Mesendoderm (in vitro differentiated cells): ENCODE measurements at regions not wholly inside any gene's neighbourhood (a gene's known extent, or its start where the extent isn't known, plus 50 kb on each side); places are given as distances from the start of the nearest gene placed in this dataset.

Experiments used
- DNase-seq: peaks from one replicate; pipeline ENCODE4 v3.0.0; 2013
- H2AK5ac ChIP-seq: 2 replicates; pipeline ENCODE4 v1.6.1; 2013; ENCODE audit warnings: low read length, inconsistent platforms
- H2BK120ac ChIP-seq: 2 replicates; pipeline ENCODE4 v1.6.1; 2013; ENCODE audit warnings: low read depth, mild to moderate bottlenecking, low read length, moderate library complexity, mixed read lengths
- H2BK15ac ChIP-seq: replicated peaks from 2 replicates; pipeline ENCODE4 v1.6.1; 2013; ENCODE audit warnings: low read depth, mild to moderate bottlenecking, moderate library complexity
- H2BK5ac ChIP-seq: 2 replicates; pipeline ENCODE4 v1.6.1; 2013; ENCODE audit warnings: low read length, inconsistent platforms
- H3K18ac ChIP-seq: 2 replicates; pipeline ENCODE4 v1.6.1; 2013; ENCODE audit warnings: mild to moderate bottlenecking, low read length, mixed read lengths
- H3K23ac ChIP-seq: one replicate; pipeline ENCODE4 v1.6.1; 2013; ENCODE audit warnings: low read length
- H3K27ac ChIP-seq: 2 replicates; pipeline ENCODE4 v1.5.1; 2013; ENCODE audit warnings: low read depth, mild to moderate bottlenecking, inconsistent platforms, low read length, moderate library complexity
- H3K27me3 ChIP-seq: 2 replicates; pipeline ENCODE4 v1.6.1; 2013; ENCODE audit warnings: low read length, control low read depth, mild to moderate bottlenecking, inconsistent platforms; ENCODE audit not compliant: insufficient read depth, poor library complexity
- H3K36me3 ChIP-seq: 2 replicates; pipeline ENCODE4 v1.6.1; 2013; ENCODE audit warnings: low read length, inconsistent platforms; ENCODE audit not compliant: control insufficient read depth, insufficient read depth
- H3K4ac ChIP-seq: one replicate; pipeline ENCODE4 v1.6.1; 2013; ENCODE audit warnings: low read depth, mild to moderate bottlenecking, low read length, moderate library complexity
- H3K4me1 ChIP-seq: 2 replicates; pipeline ENCODE4 v1.6.1; 2013; ENCODE audit warnings: low read depth, low read length, inconsistent platforms; ENCODE audit not compliant: control insufficient read depth
- H3K4me2 ChIP-seq: 2 replicates; pipeline ENCODE4 v1.6.1; 2013; ENCODE audit warnings: low read length
- H3K4me3 ChIP-seq: 2 replicates; pipeline ENCODE4 v1.5.1; 2013; ENCODE audit warnings: mild to moderate bottlenecking, low read length
- H3K56ac ChIP-seq: one replicate; pipeline ENCODE4 v1.6.1; 2013; ENCODE audit warnings: low read length
- H3K79me1 ChIP-seq: 2 replicates; pipeline ENCODE4 v1.6.1; 2013; ENCODE audit warnings: low read length, inconsistent platforms
- H3K79me2 ChIP-seq: 2 replicates; pipeline ENCODE4 v1.6.1; 2013; ENCODE audit warnings: mild to moderate bottlenecking, low read length; ENCODE audit not compliant: control insufficient read depth, insufficient read depth
- H3K9ac ChIP-seq: 2 replicates; pipeline ENCODE4 v1.6.1; 2013; ENCODE audit warnings: low read length, inconsistent platforms
- H4K5ac ChIP-seq: one replicate; pipeline ENCODE4 v1.6.1; 2013; ENCODE audit warnings: low read length
- H4K8ac ChIP-seq: one replicate; pipeline ENCODE4 v1.6.1; 2013; ENCODE audit warnings: low read depth, mild to moderate bottlenecking, control low read depth, low read length, moderate library complexity
- WGBS: extraction: QIAGEN DNeasy Blood & Tissue Kit; methylation state at CpG from one replicate; pipeline ENCODE4 v1.1.7; 2013; ENCODE audit warnings: low lambda C conversion rate, missing lambda C conversion rate; ENCODE audit not compliant: insufficient coverage; ENCODE audit errors: extremely low coverage; 5-methylcytosine and 5-hydroxymethylcytosine counted together

DNA sequence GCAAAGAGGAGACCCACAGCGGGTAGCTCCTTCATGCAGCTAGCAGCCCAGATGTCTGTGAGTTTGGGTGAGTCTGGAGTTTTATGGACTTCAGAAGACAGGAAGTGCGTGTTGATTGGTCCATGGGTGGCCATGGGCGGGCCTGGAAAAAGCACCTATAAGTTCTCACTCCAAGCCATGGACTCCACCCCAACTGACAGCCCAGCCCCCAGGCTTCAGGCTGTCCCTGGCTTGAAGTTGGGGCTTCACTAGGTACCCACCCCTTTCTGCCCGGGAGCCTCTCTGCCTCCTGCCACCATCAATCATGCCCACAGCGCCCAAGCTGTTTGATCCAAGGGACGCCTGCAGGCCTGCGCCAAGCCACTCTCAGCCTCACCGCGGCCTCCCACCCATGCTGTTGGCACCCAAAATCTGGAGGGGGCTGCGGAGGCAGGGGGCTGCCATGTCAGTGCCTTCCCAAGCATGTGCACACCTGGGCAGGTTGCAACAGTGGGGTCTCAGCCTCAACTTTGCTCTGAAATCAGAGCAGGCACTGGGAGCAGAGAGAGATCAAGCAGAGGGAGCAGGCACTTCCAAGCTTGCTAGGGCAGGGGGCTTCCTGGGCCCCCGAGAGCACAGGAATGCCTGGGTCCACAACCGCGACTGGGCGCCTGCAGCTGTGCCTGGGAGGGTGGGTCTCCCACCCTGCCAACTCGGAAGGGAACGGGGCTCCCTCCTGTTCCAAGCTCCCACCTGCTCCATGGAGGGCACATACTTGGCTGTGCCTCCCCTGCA, 1503.7 kb downstream of the CDH11 start:
- WGBS, result no CpG with 5 or more reads among the region's 16 CpGs
- H4K8ac ChIP-seq, result no peak overlapping the region
- H3K4ac ChIP-seq, result no peak overlapping the region
- no peak overlapping the region for H4K5ac ChIP-seq
- H3K79me1 ChIP-seq, result no peaks in the 10 kb centered on the region
- no peak overlapping the region for H3K23ac ChIP-seq
- H2AK5ac ChIP-seq, result no peak overlapping the region
- no peak overlapping the region for H3K4me3 ChIP-seq
- no peak overlapping the region for H3K4me2 ChIP-seq
- no peak overlapping the region for H3K27ac ChIP-seq
- no peak overlapping the region for H3K18ac ChIP-seq
- H3K56ac ChIP-seq, result no peak overlapping the region
- no peaks in the 10 kb centered on the region for H3K36me3 ChIP-seq
- H3K4me1 ChIP-seq, result no peaks in the 10 kb centered on the region
- no peak overlapping the region for H2BK15ac ChIP-seq
- no peaks in the 10 kb centered on the region for H3K79me2 ChIP-seq
- no peak overlapping the region for H2BK120ac ChIP-seq
- DNase-seq, result no peak
- H3K9ac ChIP-seq, result no peak overlapping the region
- no peaks in the 10 kb centered on the region for H3K27me3 ChIP-seq
- no peak overlapping the region for H2BK5ac ChIP-seq

DNA sequence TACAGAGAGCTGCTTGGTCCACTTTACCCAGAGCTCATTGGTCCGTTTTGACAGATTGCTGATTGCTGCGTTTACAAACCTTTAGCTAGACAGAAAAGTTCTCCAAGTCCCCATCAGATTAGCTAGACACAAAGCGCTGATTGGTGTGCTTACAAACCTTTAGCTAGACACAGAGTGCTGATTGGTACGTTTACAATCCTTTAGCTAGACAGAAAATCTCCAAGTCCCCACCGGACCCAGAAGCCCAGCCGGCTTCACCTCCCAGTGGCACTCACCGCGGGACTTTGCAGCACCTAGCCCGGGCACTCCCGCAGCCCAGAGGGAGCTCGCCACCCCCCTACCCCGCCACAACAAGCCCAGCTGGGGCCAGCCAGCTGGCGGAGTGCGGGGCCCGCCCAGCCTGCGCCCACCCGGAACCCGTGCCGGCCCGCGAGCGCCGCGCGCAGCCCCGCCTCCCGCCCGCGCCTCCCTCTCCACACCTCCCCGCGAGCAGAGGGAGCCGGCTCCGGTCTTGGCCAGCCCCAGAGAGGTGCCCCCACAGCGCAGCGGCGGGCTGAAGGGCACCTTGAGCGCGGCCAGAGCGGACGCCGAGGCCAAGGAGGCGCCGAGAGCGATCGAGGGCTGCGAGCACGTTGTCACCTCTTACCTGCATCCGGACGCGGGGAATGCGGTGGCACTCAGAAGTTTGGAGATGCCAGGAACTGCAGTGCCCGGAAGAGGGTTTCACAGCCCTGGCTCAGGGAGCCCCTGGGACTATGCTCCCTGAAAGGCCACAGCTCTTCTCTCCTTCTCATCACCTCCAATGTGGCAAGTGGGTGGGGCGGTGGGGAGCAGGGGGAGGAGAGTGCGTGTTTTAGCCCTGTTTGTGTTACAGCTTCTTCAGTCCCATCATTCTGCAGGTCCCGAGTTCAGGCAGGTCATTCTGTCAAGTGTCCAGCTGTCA, 1504.5 kb downstream of the CDH11 start:
- H3K56ac ChIP-seq, result no peak overlapping the region
- H3K9ac ChIP-seq, result no peak overlapping the region
- H3K23ac ChIP-seq, result no peak overlapping the region
- H3K4ac ChIP-seq, result no peak overlapping the region
- H2BK5ac ChIP-seq, result no peak overlapping the region
- H3K36me3 ChIP-seq, result no peaks in the 10 kb centered on the region
- H3K4me3 ChIP-seq, result no peak overlapping the region
- no CpG with 5 or more reads among the region's 55 CpGs for WGBS
- DNase-seq, result no peak
- no peaks in the 10 kb centered on the region for H3K4me1 ChIP-seq
- H3K79me1 ChIP-seq, result no peaks in the 10 kb centered on the region
- no peak overlapping the region for H2AK5ac ChIP-seq
- H3K27me3 ChIP-seq, result no peaks in the 10 kb centered on the region
- H4K5ac ChIP-seq, result no peak overlapping the region
- no peak overlapping the region for H2BK15ac ChIP-seq
- H3K79me2 ChIP-seq, result no peaks in the 10 kb centered on the region
- H3K4me2 ChIP-seq, result no peak overlapping the region
- H3K18ac ChIP-seq, result no peak overlapping the region
- no peak overlapping the region for H2BK120ac ChIP-seq
- no peak overlapping the region for H3K27ac ChIP-seq
- no peak overlapping the region for H4K8ac ChIP-seq

DNA sequence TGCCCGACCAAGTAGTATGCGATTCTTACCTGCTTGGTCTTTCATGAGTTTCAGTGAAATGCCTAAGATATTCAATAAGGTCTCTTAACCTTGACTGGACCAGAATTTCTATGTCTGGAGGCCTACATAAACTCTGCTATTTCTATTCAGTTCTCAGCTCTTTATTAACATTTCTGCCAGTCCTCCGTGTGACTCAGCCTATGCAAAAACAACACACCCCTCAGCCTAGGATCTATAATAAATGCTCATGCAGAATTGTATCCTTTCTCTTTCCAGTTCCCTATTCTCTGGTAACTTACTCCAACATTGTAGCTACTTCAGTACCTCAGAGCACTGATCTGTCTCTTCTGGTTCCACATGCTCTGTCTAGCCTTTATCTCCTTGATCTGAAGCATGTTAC, 1507.4 kb downstream of the CDH11 start:
- no peaks in the 10 kb centered on the region for H3K79me2 ChIP-seq
- H3K79me1 ChIP-seq, result no peaks in the 10 kb centered on the region
- H2BK15ac ChIP-seq, result no peak overlapping the region
- H3K36me3 ChIP-seq, result no peaks in the 10 kb centered on the region
- H2AK5ac ChIP-seq, result no peak overlapping the region
- H2BK120ac ChIP-seq, result no peak overlapping the region
- no peak overlapping the region for H2BK5ac ChIP-seq
- no peak overlapping the region for H3K4me2 ChIP-seq
- no peak overlapping the region for H3K4ac ChIP-seq
- no peak overlapping the region for H3K4me3 ChIP-seq
- H3K56ac ChIP-seq, result no peak overlapping the region
- DNase-seq, result no peak
- no peak overlapping the region for H3K27ac ChIP-seq
- WGBS, result no CpG with 5 or more reads among the region's 3 CpGs
- H3K27me3 ChIP-seq, result no peaks in the 10 kb centered on the region
- H3K9ac ChIP-seq, result no peak overlapping the region
- no peak overlapping the region for H3K18ac ChIP-seq
- H3K4me1 ChIP-seq, result no peaks in the 10 kb centered on the region
- no peak overlapping the region for H4K5ac ChIP-seq
- no peak overlapping the region for H4K8ac ChIP-seq
- no peak overlapping the region for H3K23ac ChIP-seq

DNA sequence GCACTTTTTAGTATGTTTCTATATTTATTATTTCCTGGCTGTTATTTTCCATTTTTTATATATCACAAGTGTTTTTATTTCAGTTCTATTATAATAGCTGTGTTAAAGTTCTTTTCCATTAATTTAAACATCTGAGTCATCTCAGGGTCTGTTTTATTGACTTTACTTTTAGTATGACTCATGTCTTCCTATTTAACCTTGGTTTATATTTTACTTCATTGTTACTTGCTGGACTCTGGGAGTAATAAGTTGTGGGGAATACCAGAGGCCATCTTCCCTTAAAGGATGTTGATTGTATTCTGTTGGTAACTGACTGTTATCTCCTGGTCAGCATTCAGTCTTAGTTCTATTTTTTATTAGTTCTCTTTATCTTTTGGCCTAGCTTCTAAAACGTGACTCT, 1508.2 kb downstream of the CDH11 start:
- H4K8ac ChIP-seq, result no peak overlapping the region
- DNase-seq, result no peak
- no peak overlapping the region for H2BK15ac ChIP-seq
- no peak overlapping the region for H3K56ac ChIP-seq
- no peak overlapping the region for H3K23ac ChIP-seq
- H3K4me1 ChIP-seq, result no peaks in the 10 kb centered on the region
- H3K4me3 ChIP-seq, result no peak overlapping the region
- no peak overlapping the region for H3K4me2 ChIP-seq
- H3K27ac ChIP-seq, result no peak overlapping the region
- H2AK5ac ChIP-seq, result no peak overlapping the region
- no peak overlapping the region for H3K18ac ChIP-seq
- no peaks in the 10 kb centered on the region for H3K36me3 ChIP-seq
- H3K9ac ChIP-seq, result no peak overlapping the region
- no peaks in the 10 kb centered on the region for H3K79me1 ChIP-seq
- no peak overlapping the region for H4K5ac ChIP-seq
- no CpG with 5 or more reads among the region's 1 CpG for WGBS
- no peak overlapping the region for H2BK120ac ChIP-seq
- no peaks in the 10 kb centered on the region for H3K27me3 ChIP-seq
- H3K79me2 ChIP-seq, result no peaks in the 10 kb centered on the region
- H2BK5ac ChIP-seq, result no peak overlapping the region
- no peak overlapping the region for H3K4ac ChIP-seq

DNA sequence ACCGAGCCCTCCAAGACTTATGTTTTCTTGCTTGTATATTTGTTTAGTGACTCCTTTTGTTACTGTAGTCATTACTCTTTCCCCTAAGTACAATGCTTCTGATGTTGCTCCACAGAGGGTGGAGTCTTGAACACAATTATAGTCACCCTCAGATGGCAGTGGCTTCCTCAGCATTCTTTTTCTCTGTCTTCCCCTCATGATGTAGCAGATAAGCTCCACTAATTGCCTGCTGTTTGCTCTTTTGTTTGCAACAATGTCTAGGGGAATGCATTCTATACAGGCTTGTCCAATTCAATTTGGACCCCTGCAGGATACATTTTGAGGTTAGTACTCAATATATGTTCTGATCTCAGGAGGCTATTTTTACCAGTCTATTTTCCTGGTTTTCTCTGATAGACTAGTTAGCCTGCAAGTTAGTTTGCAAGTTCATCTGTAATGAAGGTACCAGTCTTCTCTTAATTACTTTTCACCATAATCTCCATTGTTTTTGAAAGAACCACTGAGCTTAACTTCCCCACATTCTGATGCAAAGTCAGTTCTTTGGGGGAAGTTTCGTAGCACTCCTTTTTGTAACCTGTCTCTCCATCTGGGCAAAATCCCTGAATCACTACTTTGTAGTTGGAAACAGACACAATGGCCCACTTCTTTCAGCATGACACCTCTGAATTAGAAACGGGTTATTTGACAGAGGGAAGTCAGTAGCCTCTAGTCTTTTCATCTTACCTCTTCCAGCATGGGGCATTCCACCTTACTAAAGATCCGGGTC, 1509.2 kb downstream of the CDH11 start:
- Histone ChIP-seq H2BK15ac (no peak overlapping the region), H3K27me3 (no peaks in the 10 kb centered on the region), H3K36me3 (no peaks in the 10 kb centered on the region), H3K4me3 (no peak overlapping the region), H2BK5ac (no peak overlapping the region), H3K18ac (no peak overlapping the region), H3K4me2 (no peak overlapping the region), H3K27ac (no peak overlapping the region), H3K79me2 (no peaks in the 10 kb centered on the region), H2BK120ac (no peak overlapping the region), H4K8ac (no peak overlapping the region), H3K9ac (no peak overlapping the region), H3K56ac (no peak overlapping the region), H3K4ac (no peak overlapping the region), H3K79me1 (no peaks in the 10 kb centered on the region), H3K23ac (no peak overlapping the region), H3K4me1 (no peaks in the 10 kb centered on the region), H2AK5ac (no peak overlapping the region), H4K5ac (no peak overlapping the region)
- peak; percentile 7 for DNase-seq
- no CpG with 5 or more reads among the region's 4 CpGs for WGBS
